H9 (cell line): ENCODE measurements at regions not wholly inside any gene's neighbourhood (a gene's known extent, or its start where the extent isn't known, plus 50 kb on each side); places are given as distances from the start of the nearest gene placed in this dataset.
"Not testable (repeated sequence)": the region's sequence is repeated elsewhere in the genome, so short reads cannot be mapped to it uniquely, and the experiment has no call there.

ENCODE experiments used
- DNase-seq: peaks from one replicate; pipeline ENCODE4 v3.0.0-alpha.2; 2017
- H2AFZ ChIP-seq: one replicate; pipeline ENCODE4 v1.6.1; 2013; ENCODE audit warnings: mild to moderate bottlenecking, low read length, control low read depth, moderate library complexity
- H2AK5ac ChIP-seq: 2 replicates; pipeline ENCODE4 v1.6.1; 2013; ENCODE audit warnings: low read length, control low read depth, mixed read lengths; ENCODE audit not compliant: insufficient read length
- H2BK120ac ChIP-seq: one replicate; pipeline ENCODE4 v1.6.1; 2013; ENCODE audit warnings: low read depth, mild to moderate bottlenecking, low read length, control low read depth, inconsistent platforms; ENCODE audit not compliant: poor library complexity, severe bottlenecking
- H2BK12ac ChIP-seq: 2 replicates; pipeline ENCODE4 v1.6.1; 2013; ENCODE audit warnings: low read length, control low read depth, mixed read lengths, low read depth; ENCODE audit not compliant: insufficient read length
- H2BK15ac ChIP-seq: 2 replicates; pipeline ENCODE4 v1.6.1; 2013; ENCODE audit warnings: low read depth, low read length, control low read depth
- H2BK20ac ChIP-seq: one replicate; pipeline ENCODE4 v1.6.1; 2013; ENCODE audit warnings: low read depth, mild to moderate bottlenecking, low read length, control low read depth, inconsistent platforms; ENCODE audit not compliant: poor library complexity, severe bottlenecking
- H2BK5ac ChIP-seq: 2 replicates; pipeline ENCODE4 v1.6.1; 2013; ENCODE audit warnings: low read length, control low read depth, mixed read lengths; ENCODE audit not compliant: insufficient read length
- H3K14ac ChIP-seq: 2 replicates; pipeline ENCODE4 v1.6.1; 2013; ENCODE audit warnings: low read length, control low read depth; ENCODE audit not compliant: insufficient read depth
- H3K18ac ChIP-seq: 2 replicates; pipeline ENCODE4 v1.6.1; 2013; ENCODE audit warnings: low read depth, mild to moderate bottlenecking, mixed read lengths, low read length, control low read depth; ENCODE audit not compliant: insufficient read length
- H3K23ac ChIP-seq: 2 replicates; pipeline ENCODE4 v1.6.1; 2013; ENCODE audit warnings: low read length, control low read depth, mixed read lengths, low read depth; ENCODE audit not compliant: insufficient read length
- H3K23me2 ChIP-seq: 2 replicates; pipeline ENCODE4 v1.6.1; 2013; ENCODE audit warnings: low read depth, mild to moderate bottlenecking, mixed read lengths, low read length, control low read depth; ENCODE audit not compliant: insufficient read length, poor library complexity, severe bottlenecking
- H3K27ac ChIP-seq: 2 replicates; pipeline ENCODE4 v1.5.1; 2013; ENCODE audit warnings: low read length, control low read depth, mixed read lengths, low read depth; ENCODE audit not compliant: insufficient read length
- H3K27me3 ChIP-seq: 2 replicates; pipeline ENCODE4 v1.6.1; 2013; ENCODE audit warnings: low read length, control low read depth, inconsistent platforms; ENCODE audit not compliant: insufficient read depth
- H3K4ac ChIP-seq: 2 replicates; pipeline ENCODE4 v1.6.1; 2013; ENCODE audit warnings: low read depth, mild to moderate bottlenecking, control low read depth, inconsistent platforms, low read length, moderate library complexity
- H3K4me1 ChIP-seq: 2 replicates; pipeline ENCODE4 v1.6.1; 2013; ENCODE audit warnings: low read length, control low read depth, inconsistent platforms; ENCODE audit not compliant: insufficient read depth
- H3K4me2 ChIP-seq: 2 replicates; pipeline ENCODE4 v1.6.1; 2013; ENCODE audit warnings: low read length, control low read depth, mixed read lengths; ENCODE audit not compliant: insufficient read length, insufficient read depth
- H3K56ac ChIP-seq: 2 replicates; pipeline ENCODE4 v1.6.1; 2013; ENCODE audit warnings: low read depth, mild to moderate bottlenecking, mixed read lengths, low read length, control low read depth; ENCODE audit not compliant: insufficient read length
- H3K79me1 ChIP-seq: 2 replicates; pipeline ENCODE4 v1.6.1; 2013; ENCODE audit warnings: low read depth, mild to moderate bottlenecking, moderate library complexity, low read length, control low read depth, inconsistent platforms; ENCODE audit not compliant: insufficient read depth, poor library complexity, severe bottlenecking
- H3K79me2 ChIP-seq: 2 replicates; pipeline ENCODE4 v1.6.1; 2013; ENCODE audit warnings: low read length, control low read depth, inconsistent platforms; ENCODE audit not compliant: insufficient read depth
- H3K9ac ChIP-seq: 2 replicates; pipeline ENCODE4 v1.6.1; 2013; ENCODE audit warnings: low read length, control low read depth, mixed read lengths; ENCODE audit not compliant: insufficient read length; ENCODE audit errors: extremely low read depth
- H3K9me3 ChIP-seq: one replicate; pipeline ENCODE4 v1.6.1; 2013; ENCODE audit warnings: low read depth, low read length, inconsistent platforms; ENCODE audit not compliant: control insufficient read depth
- H3T11ph ChIP-seq: one replicate; pipeline ENCODE4 v1.6.1; 2013; ENCODE audit warnings: mild to moderate bottlenecking, low read length, control low read depth, inconsistent platforms
- H4K20me1 ChIP-seq: one replicate; pipeline ENCODE4 v1.6.1; 2013; ENCODE audit not compliant: control insufficient read depth, insufficient read length, insufficient read depth
- H4K5ac ChIP-seq: 2 replicates; pipeline ENCODE4 v1.6.1; 2013; ENCODE audit warnings: low read depth, mild to moderate bottlenecking, mixed read lengths, low read length, control low read depth; ENCODE audit not compliant: insufficient read length
- H4K8ac ChIP-seq: replicated peaks from 2 replicates; pipeline ENCODE4 v1.6.1; 2013; ENCODE audit warnings: low read length, control low read depth, mixed read lengths, low read depth; ENCODE audit not compliant: insufficient read length
- H4K91ac ChIP-seq: 2 replicates; pipeline ENCODE4 v1.6.1; 2013; ENCODE audit warnings: low read depth, mild to moderate bottlenecking, moderate library complexity, mixed read lengths, low read length, control low read depth; ENCODE audit not compliant: insufficient read length
- H3K27ac Mint-ChIP-seq, 3 experiments: 2 replicates in 2 of 3; 3 replicates in 1 of 3; pipeline ENCODE4 v1.8.0; 2020 to 2021; ENCODE audit warnings: mixed read lengths in 3 of 3, mild to moderate bottlenecking in 1 of 3, moderate library complexity in 1 of 3
- H3K27me3 Mint-ChIP-seq: 2 replicates; pipeline ENCODE4 v1.8.0; 2021; ENCODE audit warnings: low read depth, mild to moderate bottlenecking, moderate library complexity, mixed read lengths
- H3K36me3 Mint-ChIP-seq, 3 experiments: 2 replicates in 2 of 3; 3 replicates in 1 of 3; pipeline ENCODE4 v1.8.0; 2020 to 2021; ENCODE audit warnings: low read depth in 3 of 3, mixed read lengths in 3 of 3; ENCODE audit not compliant: insufficient read depth in 1 of 3
- H3K4me1 Mint-ChIP-seq, 2 experiments: 2 replicates each; pipeline ENCODE4 v1.8.0; 2020; ENCODE audit warnings: mixed read lengths in 2 of 2
- H3K4me3 Mint-ChIP-seq, 2 experiments: 2 replicates in 1 of 2; 3 replicates in 1 of 2; pipeline ENCODE4 v1.8.0; 2020 to 2021; ENCODE audit warnings: mild to moderate bottlenecking in 2 of 2, mixed read lengths in 2 of 2, moderate library complexity in 1 of 2
- H3K9me3 Mint-ChIP-seq, 2 experiments: 2 replicates in 1 of 2; 3 replicates in 1 of 2; pipeline ENCODE4 v1.8.0; 2020; ENCODE audit warnings: mild to moderate bottlenecking in 2 of 2, mixed read lengths in 2 of 2, moderate library complexity in 1 of 2
- CTCF ChIP-seq: fragments of 200-600 bp; sonication (generic); conservative IDR thresholded peaks from 3 replicates; pipeline ENCODE4 v1.8.0; 2021; ENCODE audit warnings: antibody characterized with exemption, mild to moderate bottlenecking
- WGBS: extraction: QIAGEN DNeasy Blood & Tissue Kit; methylation state at CpG from one replicate; pipeline ENCODE4 v1.1.7; 2013; ENCODE audit warnings: missing lambda C conversion rate, low lambda C conversion rate, mixed read lengths; ENCODE audit not compliant: insufficient read length; ENCODE audit errors: extremely low coverage; 5-methylcytosine and 5-hydroxymethylcytosine counted together

GRCh38 chr6:62982951-62983350 lies 228.3 kb upstream of the FKBP1C start:
- no peaks in the 10 kb centered on the region for H3K27me3 ChIP-seq
- no peaks in the 10 kb centered on the region for H4K20me1 ChIP-seq
- no peak overlapping the region for H2AK5ac ChIP-seq
- no CpG with 5 or more reads among the region's 2 CpGs for WGBS
- no peaks in the 10 kb centered on the region for H3K79me2 ChIP-seq
- H3K56ac ChIP-seq: no peak overlapping the region
- H2BK120ac ChIP-seq: no peak overlapping the region
- H3K9me3 ChIP-seq: no peaks in the 10 kb centered on the region
- no peak overlapping the region for H4K91ac ChIP-seq
- no peaks in the 10 kb centered on the region for H3K4me1 ChIP-seq
- no peak overlapping the region for H2BK12ac ChIP-seq
- H4K5ac ChIP-seq: no peak overlapping the region
- H3K9ac ChIP-seq: no peak overlapping the region
- H3K23me2 ChIP-seq: no peaks in the 10 kb centered on the region
- no peak overlapping the region for H3K4me2 ChIP-seq
- Mint-ChIP-seq H3K27ac (no peak overlapping the region), H3K4me3 (no peak overlapping the region), H3K27me3 (no peaks in the 10 kb centered on the region), H3K9me3 (peaks cover 2 to 5% of the 10 kb centered on the region in 2 experiments; a peak in 3 of 5 replicates), H3K36me3 (peaks cover 0 to 3% (median 0%) of the 10 kb centered on the region in 3 experiments; a peak in 1 of 7 replicates), H3K4me1 (no peaks in the 10 kb centered on the region)
- H3T11ph ChIP-seq: no peak overlapping the region
- H2BK20ac ChIP-seq: no peak overlapping the region
- no peak for DNase-seq
- no peak overlapping the region for H3K18ac ChIP-seq
- H2AFZ ChIP-seq: no peak overlapping the region
- H3K23ac ChIP-seq: no peak overlapping the region
- H3K4ac ChIP-seq: no peak overlapping the region
- TF ChIP-seq CTCF: no peak
- H4K8ac ChIP-seq: no peak overlapping the region
- no peak overlapping the region for H3K27ac ChIP-seq
- no peak overlapping the region for H3K14ac ChIP-seq
- H2BK15ac ChIP-seq: no peak overlapping the region
- no peak overlapping the region for H2BK5ac ChIP-seq
- no peaks in the 10 kb centered on the region for H3K79me1 ChIP-seq

DNA sequence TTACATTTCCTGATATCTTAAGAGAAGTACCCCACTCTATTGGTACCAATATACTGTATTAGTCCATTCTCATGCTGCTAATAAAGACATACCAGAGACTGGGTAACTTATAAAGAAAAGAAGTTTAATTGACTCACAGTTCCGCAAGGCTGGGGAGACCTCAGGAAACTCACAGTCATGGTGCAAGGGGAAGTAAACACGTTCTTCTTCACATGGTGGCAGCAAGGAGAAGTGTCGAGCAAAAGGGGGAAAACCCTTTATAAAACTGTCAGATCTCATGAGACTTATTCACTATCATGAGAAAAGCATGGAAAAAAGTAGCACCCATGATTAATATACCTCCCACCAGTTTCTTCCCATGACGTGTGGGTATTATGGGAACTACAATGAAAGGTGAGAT lies 219.6 kb upstream of the FKBP1C start:
- not testable (repeated sequence) for H3K79me1 ChIP-seq, H3K9ac ChIP-seq, H3K4me2 ChIP-seq, H2BK120ac ChIP-seq, H3K9me3 ChIP-seq, H3K23ac ChIP-seq, H3K4me3 Mint-ChIP-seq, H3K27me3 ChIP-seq, H2BK5ac ChIP-seq, H3K4me1 Mint-ChIP-seq, H4K91ac ChIP-seq, H2AK5ac ChIP-seq, H3K56ac ChIP-seq, H2AFZ ChIP-seq, H3K27ac ChIP-seq, H3K27me3 Mint-ChIP-seq, H3K27ac Mint-ChIP-seq, H3K9me3 Mint-ChIP-seq, H2BK15ac ChIP-seq, H3K79me2 ChIP-seq, H2BK12ac ChIP-seq, H4K5ac ChIP-seq, H3K14ac ChIP-seq, H3K36me3 Mint-ChIP-seq, H2BK20ac ChIP-seq, H4K20me1 ChIP-seq, H3K23me2 ChIP-seq, H3K18ac ChIP-seq, H3T11ph ChIP-seq, H4K8ac ChIP-seq, DNase-seq, H3K4ac ChIP-seq, H3K4me1 ChIP-seq
- no CpG with 5 or more reads among the region's 4 CpGs for WGBS
